K562 (cell line): ENCODE measurements at regions not wholly inside any gene's neighbourhood (a gene's known extent, or its start where the extent isn't known, plus 50 kb on each side); places are given as distances from the start of the nearest gene placed in this dataset.

Experiments used
- ATAC-seq: fragments of 200-7000 bp; cut with Tn5 transposase; 3 replicates; pipeline ENCODE4 v1.9.1; 2020; ENCODE audit warnings: moderate library complexity
- BruUV-seq: library from RNA; stranded (reverse); fragments of 400-500 nt; replicated peaks from 2 replicates; lab custom pipeline; 2021; lab: Mats Ljungman, UMichigan
- CTCF ChIA-PET: fragments of 300-600 bp; formaldehyde crosslinking; extraction: SDS; loops from one replicate; lab custom pipeline; 2021; ENCODE audit warnings: low intra/inter-chr PET ratio; lab: Yijun Ruan, JAX
- POLR2A ChIA-PET: fragments of 300-600, 350-650 bp; sonication (Branson Sonifier 250); formaldehyde crosslinking; extraction: SDS; loops from one replicate; lab custom pipeline; 2021; ENCODE audit warnings: antibody characterized with exemption, inconsistent platforms; lab: Yijun Ruan, JAX
- DNase-seq, 4 experiments: peaks; one replicate each; pipeline versions ENCODE4 v3.0.0 to v3.0.0-alpha.2; 2011 to 2018; ENCODE audit warnings: low spot score in 3 of 4, mixed read lengths in 3 of 4; ENCODE audit errors: extremely low read depth in 1 of 4
- FAIRE-seq: peaks from 2 replicates; lab custom pipeline; 2011; peaks lifted over from hg19 to GRCh38; lab: Jason Lieb, UNC
- H2AFZ ChIP-seq: 2 replicates; pipeline ENCODE4 v1.6.0; 2011; ENCODE audit warnings: low read depth, low read length, control low read depth, inconsistent platforms
- H3K27ac ChIP-seq: fragments of 200-600 bp; 3 replicates; pipeline ENCODE4 v1.8.0; 2011; ENCODE audit warnings: low read depth, mild to moderate bottlenecking, control low read depth, inconsistent platforms, low read length, moderate library complexity, mixed read lengths; ENCODE audit errors: extremely low read depth
- H3K27me3 ChIP-seq, 2 experiments: fragments of 300-600 bp in 1 of 2; 2 replicates in 1 of 2; 3 replicates in 1 of 2; pipeline versions ENCODE4 v1.6.0 to v1.8.0; 2011; ENCODE audit warnings: inconsistent platforms in 2 of 2, low read length in 2 of 2, mild to moderate bottlenecking in 1 of 2, mixed read lengths in 1 of 2, moderate library complexity in 1 of 2; ENCODE audit not compliant: control insufficient read depth in 2 of 2, insufficient read depth in 2 of 2
- H3K36me3 ChIP-seq: fragments of 300-600 bp; 3 replicates; pipeline ENCODE4 v1.8.0; 2011; ENCODE audit warnings: mild to moderate bottlenecking, low read length, inconsistent platforms; ENCODE audit not compliant: control insufficient read depth, insufficient read depth
- H3K4me1 ChIP-seq, 2 experiments: fragments of 200-600 bp in 1 of 2; replicated peaks in 1 of 2; 2 replicates in 1 of 2; 3 replicates in 1 of 2; pipeline versions ENCODE4 v1.5.1 to v1.8.0; 2011; ENCODE audit warnings: inconsistent platforms in 2 of 2, low read length in 2 of 2, mild to moderate bottlenecking in 1 of 2, mixed read lengths in 1 of 2, moderate library complexity in 1 of 2; ENCODE audit not compliant: control insufficient read depth in 2 of 2, insufficient read depth in 2 of 2
- H3K4me2 ChIP-seq: 2 replicates; pipeline ENCODE4 v1.6.1; 2011; ENCODE audit warnings: low read length, control low read depth, inconsistent platforms, mixed read lengths; ENCODE audit not compliant: insufficient read depth
- H3K4me3 ChIP-seq: fragments of 200-600 bp; sonication (generic), shearing (Covaris generic); 2 replicates; pipeline ENCODE4 v1.5.1; 2016; ENCODE audit warnings: control low read depth, inconsistent platforms
- H3K79me2 ChIP-seq: fragments of 200-600 bp; 3 replicates; pipeline ENCODE4 v1.8.0; 2011; ENCODE audit warnings: low read length, inconsistent platforms; ENCODE audit not compliant: control insufficient read depth, insufficient read depth
- H3K9ac ChIP-seq, 2 experiments: 2 replicates each; pipeline versions ENCODE4 v1.6.0 to v1.6.1; 2011; ENCODE audit warnings: low read depth in 2 of 2, low read length in 2 of 2, control low read depth in 1 of 2, inconsistent platforms in 1 of 2, mild to moderate bottlenecking in 1 of 2, mixed read lengths in 1 of 2; ENCODE audit not compliant: insufficient read depth in 1 of 2
- H3K9me1 ChIP-seq: one replicate; pipeline ENCODE4 v1.6.0; 2011; ENCODE audit warnings: inconsistent platforms, mild to moderate bottlenecking, low read length, moderate library complexity; ENCODE audit not compliant: control insufficient read depth, insufficient read depth
- H3K9me3 ChIP-seq: replicated peaks from 2 replicates; pipeline ENCODE4 v1.5.1; 2011; ENCODE audit warnings: low read depth, low read length, inconsistent platforms; ENCODE audit not compliant: control insufficient read depth, insufficient read depth
- H4K20me1 ChIP-seq: replicated peaks from 2 replicates; pipeline ENCODE4 v1.6.1; 2011; ENCODE audit warnings: low read length, inconsistent platforms, mixed read lengths; ENCODE audit not compliant: control insufficient read depth, insufficient read depth
- GTF2A2 ChIP-seq: IDR thresholded peaks from 2 replicates; pipeline ENCODE4 v1.6.1; 2016; ENCODE audit warnings: mild to moderate bottlenecking, missing genetic modification characterization, missing compliant biosample characterization
- PCBP1 ChIP-seq: fragments of 200-400 bp; formaldehyde crosslinking; IDR thresholded peaks from 2 replicates; pipeline ENCODE4 v1.6.1; 2018; ENCODE audit warnings: mild to moderate bottlenecking, low read depth, low read length; ENCODE audit not compliant: poor library complexity, severe bottlenecking
- RBBP5 ChIP-seq: fragments of 200-600 bp; sonication (generic); IDR thresholded peaks from 2 replicates; pipeline ENCODE4 v1.6.1; 2012; ENCODE audit warnings: borderline replicate concordance, mild to moderate bottlenecking, low read length, control low read depth, inconsistent platforms; ENCODE audit not compliant: insufficient read depth, poor library complexity, severe bottlenecking
- TOE1 ChIP-seq, 2 experiments: fragments of 450-650 bp in 1 of 2; sonication (generic) in 1 of 2; formaldehyde crosslinking in 1 of 2; IDR thresholded peaks; 2 replicates each; pipeline versions ENCODE4 v1.7.1 to v1.8.0; 2016 to 2022; ENCODE audit warnings: borderline replicate concordance in 2 of 2, mild to moderate bottlenecking in 2 of 2, antibody characterized with exemption in 1 of 2, inconsistent platforms in 1 of 2, low read depth in 1 of 2, missing genetic modification reagents in 1 of 2, moderate library complexity in 1 of 2
- ZC3H4 ChIP-seq: sonication (generic); formaldehyde crosslinking; IDR thresholded peaks from 2 replicates; pipeline ENCODE4 v1.9.0; 2021; ENCODE audit warnings: missing genetic modification reagents, borderline replicate concordance
- ZNF384 ChIP-seq: IDR thresholded peaks from 2 replicates; pipeline ENCODE4 v1.6.1; 2012; ENCODE audit warnings: low read depth, low read length, improper control_type of control experiment
- ZNF780A ChIP-seq: fragments of 250-450 bp; sonication (Bioruptor Pico); IDR thresholded peaks from 2 replicates; pipeline ENCODE4 v1.5.0; 2021; ENCODE audit warnings: mild to moderate bottlenecking
- WGBS: fragments of 100-300 bp; shearing (Covaris generic); methylation state at CpG from one replicate; pipeline ENCODE4 v1.1.6; 2016; ENCODE audit warnings: low coverage, mixed read lengths; ENCODE audit not compliant: insufficient coverage; ENCODE audit errors: missing lambda C conversion rate; 5-methylcytosine and 5-hydroxymethylcytosine counted together
- in situ Hi-C: fragments of 300-500 bp; cut with MboI; formaldehyde crosslinking; loops from 4 replicates; pipeline ENCODE4 v1.15.0; 2018; ENCODE audit warnings: inconsistent platforms, mixed read lengths
- intact Hi-C: fragments of 100-400 bp; cut with micrococcal nuclease; formaldehyde crosslinking; loops from 2 replicates; pipeline ENCODE4 v1.14.2; 2022
- TF ChIP-seq, protein P1 (sequence below), 2 experiments: fragments of 450-650 bp; IDR thresholded peaks; 2 replicates each; pipeline ENCODE4 v1.6.1; 2018; ENCODE audit warnings: mild to moderate bottlenecking in 2 of 2, low read depth in 1 of 2; ENCODE audit not compliant: partially characterized antibody in 2 of 2
- TF ChIP-seq, protein P2 (sequence below): fragments of 250-450 bp; sonication (Bioruptor Pico); IDR thresholded peaks from 2 replicates; pipeline ENCODE4 v1.6.1; 2021; ENCODE audit warnings: mild to moderate bottlenecking
- TF ChIP-seq, protein P3 (sequence below): fragments of 250-450 bp; sonication (Bioruptor Pico); IDR thresholded peaks from 2 replicates; pipeline ENCODE4 v1.8.0; 2021; ENCODE audit warnings: moderate library complexity, mild to moderate bottlenecking, inconsistent platforms
- TF ChIP-seq, protein P4 (sequence below): sonication (generic); formaldehyde crosslinking; IDR thresholded peaks from 2 replicates; pipeline ENCODE4 v1.8.1; 2023; ENCODE audit warnings: mild to moderate bottlenecking, missing genetic modification reagents, moderate library complexity
- TF ChIP-seq, protein P5 (sequence below): fragments of 450-650 bp; IDR thresholded peaks from 2 replicates; pipeline ENCODE4 v1.7.1; 2018; ENCODE audit warnings: mild to moderate bottlenecking, low read depth; ENCODE audit not compliant: partially characterized antibody

DNA sequence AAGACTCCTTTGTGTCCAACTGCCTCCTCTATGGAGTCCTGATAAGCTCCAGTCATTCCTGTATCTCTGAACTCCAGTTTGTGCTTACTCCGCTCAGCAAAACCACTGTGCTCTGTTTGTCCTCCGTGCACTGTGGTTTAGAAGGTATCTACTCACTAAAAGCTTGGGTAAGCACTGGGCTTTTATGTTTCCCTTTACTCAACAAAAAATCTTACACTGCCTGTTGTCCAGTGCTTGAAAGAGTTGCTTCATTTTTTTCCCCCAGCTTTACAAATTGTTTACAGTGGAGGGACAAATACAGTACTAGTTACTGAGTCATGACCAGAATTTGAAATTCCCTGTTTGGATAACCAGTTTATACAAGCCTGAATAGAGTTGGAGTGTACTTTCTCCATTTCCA lies 545.3 kb upstream of the FAT1 start:
- no peak overlapping the region for H3K4me3 ChIP-seq
- intact Hi-C loops, result no loop called here
- DNase-seq (no peak), ATAC-seq (no peak), FAIRE-seq (no peak)
- POLR2A ChIA-PET, result no interaction called here
- WGBS, result 6% methylated on average over 2 of the region's 2 CpGs
- H3K4me1 ChIP-seq, result no peaks in the 10 kb centered on the region
- BruUV-seq, result no TSS peak
- no peak overlapping the region for H3K4me2 ChIP-seq
- H2AFZ ChIP-seq, result no peak overlapping the region
- no peaks in the 10 kb centered on the region for H3K9me3 ChIP-seq
- in situ Hi-C loops, result no loop called here
- CTCF ChIA-PET, result no interaction called here
- no peaks in the 10 kb centered on the region for H3K9me1 ChIP-seq
- H3K79me2 ChIP-seq, result no peaks in the 10 kb centered on the region
- H4K20me1 ChIP-seq, result no peaks in the 10 kb centered on the region
- H3K27ac ChIP-seq, result no peak overlapping the region
- no peaks in the 10 kb centered on the region for H3K27me3 ChIP-seq
- H3K9ac ChIP-seq, result no peak overlapping the region
- no peaks in the 10 kb centered on the region for H3K36me3 ChIP-seq
- TF ChIP-seq TOE1 (IDR thresholded peaks at IDR 0.05; ENCODE audit: borderline replicate concordance) (no peak), TOE1 (CRISPR knock-in tag; IDR thresholded peaks at IDR 0.05; ENCODE audit: borderline replicate concordance, low read depth) (no peak), RBBP5 (no peak), GTF2A2 (no peak), ZC3H4 (CRISPR knock-in tag) (no peak), PCBP1 (no peak), ZNF780A (CRISPR knock-in tag) (no peak), ZNF384 (no peak)
- TF ChIP-seq, protein P1, sequence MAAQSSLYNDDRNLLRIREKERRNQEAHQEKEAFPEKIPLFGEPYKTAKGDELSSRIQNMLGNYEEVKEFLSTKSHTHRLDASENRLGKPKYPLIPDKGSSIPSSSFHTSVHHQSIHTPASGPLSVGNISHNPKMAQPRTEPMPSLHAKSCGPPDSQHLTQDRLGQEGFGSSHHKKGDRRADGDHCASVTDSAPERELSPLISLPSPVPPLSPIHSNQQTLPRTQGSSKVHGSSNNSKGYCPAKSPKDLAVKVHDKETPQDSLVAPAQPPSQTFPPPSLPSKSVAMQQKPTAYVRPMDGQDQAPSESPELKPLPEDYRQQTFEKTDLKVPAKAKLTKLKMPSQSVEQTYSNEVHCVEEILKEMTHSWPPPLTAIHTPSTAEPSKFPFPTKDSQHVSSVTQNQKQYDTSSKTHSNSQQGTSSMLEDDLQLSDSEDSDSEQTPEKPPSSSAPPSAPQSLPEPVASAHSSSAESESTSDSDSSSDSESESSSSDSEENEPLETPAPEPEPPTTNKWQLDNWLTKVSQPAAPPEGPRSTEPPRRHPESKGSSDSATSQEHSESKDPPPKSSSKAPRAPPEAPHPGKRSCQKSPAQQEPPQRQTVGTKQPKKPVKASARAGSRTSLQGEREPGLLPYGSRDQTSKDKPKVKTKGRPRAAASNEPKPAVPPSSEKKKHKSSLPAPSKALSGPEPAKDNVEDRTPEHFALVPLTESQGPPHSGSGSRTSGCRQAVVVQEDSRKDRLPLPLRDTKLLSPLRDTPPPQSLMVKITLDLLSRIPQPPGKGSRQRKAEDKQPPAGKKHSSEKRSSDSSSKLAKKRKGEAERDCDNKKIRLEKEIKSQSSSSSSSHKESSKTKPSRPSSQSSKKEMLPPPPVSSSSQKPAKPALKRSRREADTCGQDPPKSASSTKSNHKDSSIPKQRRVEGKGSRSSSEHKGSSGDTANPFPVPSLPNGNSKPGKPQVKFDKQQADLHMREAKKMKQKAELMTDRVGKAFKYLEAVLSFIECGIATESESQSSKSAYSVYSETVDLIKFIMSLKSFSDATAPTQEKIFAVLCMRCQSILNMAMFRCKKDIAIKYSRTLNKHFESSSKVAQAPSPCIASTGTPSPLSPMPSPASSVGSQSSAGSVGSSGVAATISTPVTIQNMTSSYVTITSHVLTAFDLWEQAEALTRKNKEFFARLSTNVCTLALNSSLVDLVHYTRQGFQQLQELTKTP (IDR thresholded peaks at IDR 0.05; ENCODE audit: low read depth in 1 of 2, partially characterized antibody in 2 of 2), result no peak
- TF ChIP-seq, protein P2, sequence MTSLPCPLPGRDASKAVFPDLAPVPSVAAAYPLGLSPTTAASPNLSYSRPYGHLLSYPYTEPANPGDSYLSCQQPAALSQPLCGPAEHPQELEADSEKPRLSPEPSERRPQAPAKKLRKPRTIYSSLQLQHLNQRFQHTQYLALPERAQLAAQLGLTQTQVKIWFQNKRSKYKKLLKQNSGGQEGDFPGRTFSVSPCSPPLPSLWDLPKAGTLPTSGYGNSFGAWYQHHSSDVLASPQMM (CRISPR knock-in tag), result no peak
- TF ChIP-seq, protein P3, sequence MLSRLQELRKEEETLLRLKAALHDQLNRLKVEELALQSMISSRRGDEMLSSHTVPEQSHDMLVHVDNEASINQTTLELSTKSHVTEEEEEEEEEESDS (CRISPR knock-in tag), result no peak
- TF ChIP-seq, protein P4, sequence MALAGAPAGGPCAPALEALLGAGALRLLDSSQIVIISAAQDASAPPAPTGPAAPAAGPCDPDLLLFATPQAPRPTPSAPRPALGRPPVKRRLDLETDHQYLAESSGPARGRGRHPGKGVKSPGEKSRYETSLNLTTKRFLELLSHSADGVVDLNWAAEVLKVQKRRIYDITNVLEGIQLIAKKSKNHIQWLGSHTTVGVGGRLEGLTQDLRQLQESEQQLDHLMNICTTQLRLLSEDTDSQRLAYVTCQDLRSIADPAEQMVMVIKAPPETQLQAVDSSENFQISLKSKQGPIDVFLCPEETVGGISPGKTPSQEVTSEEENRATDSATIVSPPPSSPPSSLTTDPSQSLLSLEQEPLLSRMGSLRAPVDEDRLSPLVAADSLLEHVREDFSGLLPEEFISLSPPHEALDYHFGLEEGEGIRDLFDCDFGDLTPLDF (CRISPR knock-in tag), result no peak
- TF ChIP-seq, protein P5, sequence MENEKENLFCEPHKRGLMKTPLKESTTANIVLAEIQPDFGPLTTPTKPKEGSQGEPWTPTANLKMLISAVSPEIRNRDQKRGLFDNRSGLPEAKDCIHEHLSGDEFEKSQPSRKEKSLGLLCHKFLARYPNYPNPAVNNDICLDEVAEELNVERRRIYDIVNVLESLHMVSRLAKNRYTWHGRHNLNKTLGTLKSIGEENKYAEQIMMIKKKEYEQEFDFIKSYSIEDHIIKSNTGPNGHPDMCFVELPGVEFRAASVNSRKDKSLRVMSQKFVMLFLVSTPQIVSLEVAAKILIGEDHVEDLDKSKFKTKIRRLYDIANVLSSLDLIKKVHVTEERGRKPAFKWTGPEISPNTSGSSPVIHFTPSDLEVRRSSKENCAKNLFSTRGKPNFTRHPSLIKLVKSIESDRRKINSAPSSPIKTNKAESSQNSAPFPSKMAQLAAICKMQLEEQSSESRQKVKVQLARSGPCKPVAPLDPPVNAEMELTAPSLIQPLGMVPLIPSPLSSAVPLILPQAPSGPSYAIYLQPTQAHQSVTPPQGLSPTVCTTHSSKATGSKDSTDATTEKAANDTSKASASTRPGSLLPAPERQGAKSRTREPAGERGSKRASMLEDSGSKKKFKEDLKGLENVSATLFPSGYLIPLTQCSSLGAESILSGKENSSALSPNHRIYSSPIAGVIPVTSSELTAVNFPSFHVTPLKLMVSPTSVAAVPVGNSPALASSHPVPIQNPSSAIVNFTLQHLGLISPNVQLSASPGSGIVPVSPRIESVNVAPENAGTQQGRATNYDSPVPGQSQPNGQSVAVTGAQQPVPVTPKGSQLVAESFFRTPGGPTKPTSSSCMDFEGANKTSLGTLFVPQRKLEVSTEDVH, result no peak
